Stimulated activated effector memory CD8-positive, alpha-beta T cell treated with anti-CD3 and anti-CD28 coated beads, Interleukin-12 subunit alpha, Interleukin-12 subunit beta, amount 100 ng/mL, for 72 hours (primary cell): ENCODE measurements at regions not wholly inside any gene's neighbourhood (a gene's known extent, or its start where the extent isn't known, plus 50 kb on each side); places are given as distances from the start of the nearest gene placed in this dataset.
"Not testable (repeated sequence)": the region's sequence is repeated elsewhere in the genome, so short reads cannot be mapped to it uniquely, and the experiment has no call there.

Source experiments
- ATAC-seq: fragments of 150-1000 bp; cut with Tn5 transposase; 2 replicates; pipeline ENCODE4 v1.10.0; 2021
- DNase-seq, 2 donors: peaks; one replicate each; pipeline ENCODE4 v3.0.0; 2021 to 2022; ENCODE audit warnings: low spot score in 2 of 2
- H3K27ac Mint-ChIP-seq: one replicate; pipeline ENCODE4 v1.8.0; 2022; ENCODE audit warnings: mild to moderate bottlenecking, mixed read lengths
- H3K36me3 Mint-ChIP-seq: one replicate; pipeline ENCODE4 v1.8.0; 2022; ENCODE audit warnings: mild to moderate bottlenecking, mixed read lengths
- H3K4me1 Mint-ChIP-seq: one replicate; pipeline ENCODE4 v1.8.0; 2022; ENCODE audit warnings: mixed read lengths
- H3K4me3 Mint-ChIP-seq: one replicate; pipeline ENCODE4 v1.8.0; 2022; ENCODE audit warnings: mild to moderate bottlenecking, mixed read lengths
- H3K9me3 Mint-ChIP-seq: one replicate; pipeline ENCODE4 v1.8.0; 2022; ENCODE audit warnings: mixed read lengths

DNA sequence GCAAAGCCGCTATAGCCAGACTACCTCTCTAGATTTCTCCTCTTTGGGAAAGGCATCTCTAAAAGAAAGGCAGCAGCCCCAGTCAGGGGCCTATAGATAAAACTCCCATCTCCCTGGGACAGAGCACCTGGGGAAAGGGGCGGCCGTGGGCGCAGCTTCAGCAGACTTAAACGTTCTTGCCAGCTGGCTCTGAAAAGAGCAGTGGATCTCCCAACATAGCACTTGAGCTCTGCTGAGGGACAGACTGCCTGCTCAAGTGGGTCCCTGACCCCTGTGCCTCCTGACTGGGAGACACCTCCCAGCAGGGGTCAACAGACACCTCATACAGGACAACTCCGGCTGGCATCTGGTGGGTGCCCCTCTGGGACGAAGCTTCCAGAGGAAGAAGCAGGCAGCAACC lies 276.5 kb downstream of the CD109 start:
- H3K9me3 Mint-ChIP-seq, H3K27ac Mint-ChIP-seq, ATAC-seq, DNase-seq, H3K4me1 Mint-ChIP-seq, H3K4me3 Mint-ChIP-seq, H3K36me3 Mint-ChIP-seq: not testable (repeated sequence)

- Mint-ChIP-seq H3K4me3 (no peak overlapping the region), H3K9me3 (peaks cover 3% of the 10 kb centered on the region), H3K4me1 (no peaks in the 10 kb centered on the region), H3K36me3 (no peaks in the 10 kb centered on the region), H3K27ac (no peak overlapping the region)
- ATAC-seq (no peak), DNase-seq (no peak)
These were observed 274.3 kb downstream of the CD109 start for GRCh38 chr6:73969971-73970970.

DNA sequence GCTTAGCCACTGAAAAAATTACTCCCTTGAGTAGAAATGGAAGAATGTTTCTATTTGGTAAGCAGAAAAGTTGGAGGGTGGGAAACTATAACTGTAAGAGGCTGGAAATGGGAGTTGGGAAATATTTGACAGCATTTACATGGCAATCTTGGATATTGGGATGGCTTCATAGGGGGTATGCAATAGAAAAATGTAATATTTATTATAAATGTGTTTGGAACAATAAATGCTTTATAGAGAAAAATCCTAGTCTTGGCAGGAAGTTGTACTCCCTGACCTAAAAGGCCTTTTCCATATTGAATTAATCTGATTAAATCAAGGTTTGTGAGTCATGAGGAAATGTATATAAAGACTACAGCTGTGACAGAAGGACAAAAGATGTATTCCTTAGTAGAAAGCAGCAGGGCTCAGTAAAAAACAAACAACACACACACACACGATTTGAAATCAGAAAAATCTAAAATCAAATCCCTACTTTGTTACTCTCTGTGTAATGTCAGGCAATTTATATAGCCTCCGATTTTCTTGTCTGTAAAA lies 272.3 kb downstream of the CD109 start:
- peaks cover 3% of the 10 kb centered on the region for H3K9me3 Mint-ChIP-seq
- no peak for DNase-seq
- no peaks in the 10 kb centered on the region for H3K4me1 Mint-ChIP-seq

DNA sequence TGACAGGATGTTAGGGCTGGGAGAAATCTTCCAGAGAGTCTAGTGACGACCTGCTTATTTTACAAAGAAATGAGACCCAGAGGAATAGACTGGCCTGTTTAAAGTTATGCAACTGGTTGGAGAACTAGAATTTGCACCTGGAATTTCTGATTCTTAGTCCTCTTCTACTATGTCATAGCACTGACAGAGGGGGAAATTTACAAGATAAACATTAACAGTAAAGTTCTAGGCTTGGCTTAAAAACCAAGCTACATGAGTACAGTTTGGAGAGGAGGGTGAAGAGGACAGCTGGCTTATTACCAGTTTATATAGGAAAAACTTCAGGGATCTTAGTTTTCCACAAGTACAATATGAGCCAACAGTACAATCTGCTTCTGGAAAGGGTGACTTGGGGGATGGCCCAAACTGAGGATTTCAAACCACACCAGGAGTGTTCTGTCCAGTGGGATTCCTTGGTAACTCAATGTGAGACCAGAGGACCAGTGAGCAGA lies 269.6 kb downstream of the CD109 start:
- Mint-ChIP-seq H3K4me3 (no peak overlapping the region), H3K9me3 (peaks cover 3% of the 10 kb centered on the region), H3K36me3 (no peaks in the 10 kb centered on the region), H3K27ac (no peak overlapping the region), H3K4me1 (no peaks in the 10 kb centered on the region)
- DNase-seq: no peak
- no peak for ATAC-seq

More for the DNA sequence above, 272.3 kb downstream of the CD109 start:
- H3K4me3 Mint-ChIP-seq: no peak overlapping the region
- no peak for ATAC-seq
- H3K27ac Mint-ChIP-seq: no peak overlapping the region
- no peaks in the 10 kb centered on the region for H3K36me3 Mint-ChIP-seq

DNA sequence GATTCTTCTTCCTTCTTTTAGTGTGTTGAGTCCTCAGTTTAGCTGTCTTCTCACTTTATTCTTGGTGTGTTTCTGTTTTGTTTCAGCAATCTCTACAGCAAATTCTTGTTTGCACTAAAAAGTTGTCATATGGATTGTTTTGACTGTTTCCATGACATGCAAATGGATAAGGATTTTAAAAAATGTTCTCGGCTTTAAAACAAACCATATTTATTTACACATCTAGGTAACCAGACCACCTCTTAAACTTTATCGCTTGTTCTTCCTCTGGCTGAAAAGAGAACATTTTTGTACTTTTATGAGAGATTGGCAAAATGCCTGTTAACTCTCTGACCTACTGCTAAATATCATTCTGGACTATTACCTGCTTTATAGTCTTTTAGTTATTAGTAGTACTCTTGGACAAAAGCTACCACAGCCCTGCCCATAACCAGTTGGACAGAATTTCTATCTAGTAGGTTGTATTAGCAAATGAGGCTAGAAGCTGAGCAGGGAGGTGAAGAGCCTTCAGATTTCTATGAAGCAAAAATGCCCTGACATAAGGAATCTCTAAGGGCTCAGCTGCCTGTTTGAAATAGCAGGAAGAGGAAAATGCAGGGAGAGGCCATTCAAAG lies 268.3 kb downstream of the CD109 start:
- Mint-ChIP-seq H3K9me3 (peaks cover 3% of the 10 kb centered on the region), H3K36me3 (no peaks in the 10 kb centered on the region), H3K4me1 (no peaks in the 10 kb centered on the region), H3K4me3 (no peak overlapping the region), H3K27ac (no peak overlapping the region)
- no peak for ATAC-seq
- no peak for DNase-seq

GRCh38 chr6:73962884-73963283 lies 266.9 kb downstream of the CD109 start:
- Mint-ChIP-seq H3K4me1 (no peaks in the 10 kb centered on the region), H3K4me3 (no peak overlapping the region), H3K36me3 (no peaks in the 10 kb centered on the region), H3K9me3 (peaks cover 3% of the 10 kb centered on the region), H3K27ac (no peak overlapping the region)
- DNase-seq: no peak
- no peak for ATAC-seq

- DNase-seq (no peak), ATAC-seq (no peak)
- Mint-ChIP-seq H3K9me3 (no peaks in the 10 kb centered on the region), H3K36me3 (no peaks in the 10 kb centered on the region), H3K4me3 (no peak overlapping the region), H3K4me1 (no peaks in the 10 kb centered on the region), H3K27ac (no peak overlapping the region)
These were observed 260.3 kb downstream of the CD109 start for GRCh38 chr6:73956305-73956704.

DNA sequence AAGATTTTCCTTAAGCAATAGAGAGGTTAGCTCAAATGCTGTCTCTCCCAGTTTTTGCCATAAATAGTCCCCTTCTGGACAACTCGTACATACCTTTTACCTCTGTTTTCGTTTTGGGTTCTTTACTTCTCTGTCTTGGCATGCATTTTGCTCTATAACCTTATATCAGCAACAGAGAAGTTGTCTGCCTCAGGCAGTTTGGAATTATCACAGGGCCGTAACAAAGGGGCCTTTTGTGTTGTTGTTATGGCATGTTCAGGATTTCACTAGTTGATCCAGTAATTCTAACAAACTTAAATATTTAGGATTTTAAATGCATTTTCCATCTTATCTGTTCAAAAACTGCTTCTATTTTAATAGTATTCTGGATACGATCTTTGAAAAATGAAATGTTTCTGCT lies 259.8 kb downstream of the CD109 start:
- Mint-ChIP-seq H3K4me1 (no peaks in the 10 kb centered on the region), H3K36me3 (no peaks in the 10 kb centered on the region), H3K9me3 (no peaks in the 10 kb centered on the region), H3K27ac (no peak overlapping the region), H3K4me3 (no peak overlapping the region)
- no peak for DNase-seq
- no peak for ATAC-seq

GRCh38 chr6:73954881-73955280 lies 258.9 kb downstream of the CD109 start:
- no peak overlapping the region for H3K27ac Mint-ChIP-seq
- H3K36me3 Mint-ChIP-seq: no peaks in the 10 kb centered on the region
- no peaks in the 10 kb centered on the region for H3K9me3 Mint-ChIP-seq
- no peak overlapping the region for H3K4me3 Mint-ChIP-seq
- no peaks in the 10 kb centered on the region for H3K4me1 Mint-ChIP-seq
- ATAC-seq: no peak
- DNase-seq: no peak

- Mint-ChIP-seq H3K27ac (no peak overlapping the region), H3K36me3 (no peaks in the 10 kb centered on the region), H3K4me1 (no peaks in the 10 kb centered on the region), H3K4me3 (no peak overlapping the region), H3K9me3 (peaks cover 9% of the 10 kb centered on the region)
- ATAC-seq: no peak
- DNase-seq: no peak
These were observed 255.2 kb downstream of the CD109 start for GRCh38 chr6:73951183-73951582.

- Mint-ChIP-seq H3K4me1 (no peaks in the 10 kb centered on the region), H3K27ac (no peak overlapping the region), H3K9me3 (peaks cover 9% of the 10 kb centered on the region), H3K36me3 (no peaks in the 10 kb centered on the region), H3K4me3 (no peak overlapping the region)
- ATAC-seq (no peak), DNase-seq (no peak)
These were observed 248.1 kb downstream of the CD109 start for GRCh38 chr6:73943930-73944652.

DNA sequence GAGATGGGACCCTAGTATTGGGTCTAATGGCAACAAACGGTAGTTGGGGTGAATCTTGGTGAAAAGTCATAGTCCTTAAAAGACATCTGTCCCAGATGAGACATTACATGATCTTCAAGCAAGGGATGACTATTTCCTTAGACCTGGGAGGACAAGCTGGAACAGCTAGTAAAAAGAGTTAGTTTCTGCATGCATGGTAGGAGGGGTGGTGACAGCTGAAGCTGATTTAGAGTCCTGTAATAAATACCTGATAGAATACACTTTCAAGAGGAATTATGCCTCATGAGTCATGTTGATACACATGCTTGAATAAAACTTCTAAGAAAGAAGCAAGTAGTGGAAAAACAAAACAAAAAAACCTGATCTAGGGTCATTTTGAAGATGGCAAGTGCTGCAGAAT lies 247.4 kb downstream of the CD109 start:
- H3K9me3 Mint-ChIP-seq: peaks cover 11% of the 10 kb centered on the region
- H3K27ac Mint-ChIP-seq: no peak overlapping the region
- ATAC-seq (no peak), DNase-seq (no peak)
- H3K4me1 Mint-ChIP-seq: no peaks in the 10 kb centered on the region
- no peaks in the 10 kb centered on the region for H3K36me3 Mint-ChIP-seq
- no peak overlapping the region for H3K4me3 Mint-ChIP-seq

- H3K27ac Mint-ChIP-seq: no peak overlapping the region
- ATAC-seq: peak; percentile 47
- no peaks in the 10 kb centered on the region for H3K36me3 Mint-ChIP-seq
- peaks cover 11% of the 10 kb centered on the region for H3K9me3 Mint-ChIP-seq
- no peaks in the 10 kb centered on the region for H3K4me1 Mint-ChIP-seq
- DNase-seq: no peak
- H3K4me3 Mint-ChIP-seq: no peak overlapping the region
These were observed 246.7 kb downstream of the CD109 start for GRCh38 chr6:73942592-73943186.

DNA sequence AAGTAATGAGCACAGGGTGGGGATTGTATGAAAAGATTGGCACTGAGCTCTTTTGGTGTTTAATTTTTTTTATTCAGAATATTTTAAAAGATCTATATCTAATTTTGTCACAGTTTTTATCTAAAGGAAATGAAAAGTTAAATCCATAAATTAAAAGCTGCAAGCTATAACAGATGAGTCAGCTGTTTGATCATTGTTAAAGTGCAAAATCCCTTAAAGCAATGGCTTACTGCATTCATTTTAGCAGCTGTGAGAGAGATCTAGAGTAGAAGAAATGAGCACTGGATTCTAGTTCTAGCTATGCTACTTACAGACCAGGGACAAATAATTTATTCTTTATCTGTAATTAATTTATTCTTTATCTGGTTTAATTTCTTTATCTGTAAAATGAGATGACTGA lies 245.9 kb downstream of the CD109 start:
- ATAC-seq (no peak), DNase-seq (no peak)
- H3K36me3 Mint-ChIP-seq: no peaks in the 10 kb centered on the region
- H3K27ac Mint-ChIP-seq: no peak overlapping the region
- no peaks in the 10 kb centered on the region for H3K4me1 Mint-ChIP-seq
- peaks cover 11% of the 10 kb centered on the region for H3K9me3 Mint-ChIP-seq
- no peak overlapping the region for H3K4me3 Mint-ChIP-seq

DNA sequence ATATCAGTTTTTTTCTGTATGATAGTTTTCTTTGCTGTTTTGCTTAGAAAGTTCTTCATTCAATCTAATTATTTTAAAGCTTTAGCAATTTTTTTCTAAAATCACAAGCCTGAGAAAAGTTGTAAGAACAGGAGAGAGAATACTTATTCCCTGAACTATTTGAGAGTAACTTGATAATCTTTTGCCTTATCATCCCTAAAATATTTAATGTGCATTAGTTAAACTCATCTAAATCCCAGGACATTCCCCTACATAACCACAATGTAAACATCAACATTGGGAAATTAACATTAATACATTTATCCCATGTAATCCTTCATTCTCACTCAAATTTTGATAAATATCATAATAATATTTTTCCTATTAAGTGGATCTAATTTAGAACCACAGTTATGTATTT lies 241.8 kb downstream of the CD109 start:
- H3K9me3 Mint-ChIP-seq: peaks cover 6% of the 10 kb centered on the region
- H3K36me3 Mint-ChIP-seq: no peaks in the 10 kb centered on the region
- ATAC-seq: no peak
- no peaks in the 10 kb centered on the region for H3K4me1 Mint-ChIP-seq
- no peak overlapping the region for H3K4me3 Mint-ChIP-seq
- no peak for DNase-seq
- no peak overlapping the region for H3K27ac Mint-ChIP-seq
